Subcutaneous abdominal adipose tissue (tissue), 5 donors: ENCODE measurements at regions not wholly inside any gene's neighbourhood (a gene's known extent, or its start where the extent isn't known, plus 50 kb on each side); places are given as distances from the start of the nearest gene placed in this dataset.

Experiments
- H3K27ac ChIP-seq: one replicate; pipeline ENCODE4 v1.7.0; 2013; ENCODE audit warnings: low read depth, mild to moderate bottlenecking, inconsistent platforms, low read length, moderate library complexity
- H3K27me3 ChIP-seq, 5 donors: one replicate each; pipeline ENCODE4 v1.7.0; 2013; ENCODE audit warnings: low read length in 5 of 5, inconsistent platforms in 1 of 5; ENCODE audit not compliant: control insufficient read depth in 5 of 5, insufficient read depth in 4 of 5
- H3K36me3 ChIP-seq, 5 donors: one replicate each; pipeline ENCODE4 v1.7.0; 2013; ENCODE audit warnings: low read length in 5 of 5; ENCODE audit not compliant: control insufficient read depth in 5 of 5, insufficient read depth in 5 of 5
- H3K4me1 ChIP-seq, 5 donors: one replicate each; pipeline ENCODE4 v1.7.0; 2013; ENCODE audit warnings: low read length in 5 of 5, mild to moderate bottlenecking in 3 of 5, moderate library complexity in 1 of 5; ENCODE audit not compliant: control insufficient read depth in 5 of 5, insufficient read depth in 5 of 5
- H3K4me3 ChIP-seq, 5 donors: one replicate each; pipeline ENCODE4 v1.7.0; 2013; ENCODE audit warnings: low read length in 5 of 5, low read depth in 1 of 5
- H3K9ac ChIP-seq, 5 donors: one replicate each; pipeline ENCODE4 v1.7.0; 2013; ENCODE audit warnings: low read length in 5 of 5, mild to moderate bottlenecking in 4 of 5, moderate library complexity in 3 of 5
- H3K9me3 ChIP-seq, 5 donors: one replicate each; pipeline ENCODE4 v1.7.0; 2013; ENCODE audit warnings: low read length in 5 of 5; ENCODE audit not compliant: control insufficient read depth in 5 of 5
- donor health status: healthy.
- donor health status: healthy.
- donor health status: healthy.
- donor health status: healthy.
- donor health status: healthy.

DNA sequence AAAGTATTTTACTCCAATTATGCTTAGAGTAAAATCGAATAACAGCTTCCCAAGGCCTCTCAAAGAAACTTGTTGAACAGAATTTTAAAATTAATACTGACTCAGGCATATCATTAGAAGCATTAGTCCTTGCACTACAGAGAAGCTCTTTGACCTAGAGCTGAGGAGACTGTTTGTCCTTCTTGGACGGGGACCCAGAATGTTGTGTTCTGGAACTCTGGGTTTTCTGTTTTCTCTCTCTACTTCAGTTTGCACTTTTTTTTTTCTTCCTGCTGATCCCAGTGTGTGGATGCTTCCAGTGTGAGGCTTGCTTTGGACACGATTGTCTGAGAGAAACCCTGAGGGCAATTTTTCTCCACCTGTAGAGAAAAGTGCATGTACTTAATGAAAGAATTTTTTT is 847.6 kb downstream of the SOCS6 start:
- Histone ChIP-seq H3K4me3 (no peak overlapping the region), H3K4me1 (peaks cover 0 to 24% (median 11%) of the 10 kb centered on the region in 5 donors), H3K9me3 (peaks cover 0 to 1% (median 0%) of the 10 kb centered on the region in 5 donors), H3K27ac (no peak overlapping the region), H3K27me3 (no peaks in the 10 kb centered on the region), H3K9ac (no peak overlapping the region), H3K36me3 (no peaks in the 10 kb centered on the region)

DNA sequence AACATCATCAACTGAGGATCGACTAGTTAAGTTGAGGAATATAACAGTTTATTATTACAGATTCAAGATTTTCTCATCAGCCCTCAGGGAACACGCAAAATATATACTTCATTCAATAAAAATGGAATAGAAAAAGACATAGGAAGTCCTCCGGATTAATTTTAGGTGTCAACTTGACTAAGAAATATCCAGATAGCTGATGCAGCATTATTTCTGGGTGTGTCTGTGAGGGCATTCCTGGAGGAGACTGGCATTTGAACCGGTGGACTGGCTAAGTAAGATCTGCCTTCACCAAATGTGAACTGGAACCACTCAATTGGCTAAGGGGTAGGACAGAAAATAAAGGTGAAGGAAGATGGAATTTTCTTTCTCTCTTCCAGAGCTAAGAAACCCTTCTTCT is 845.3 kb downstream of the SOCS6 start:
- no peak overlapping the region for H3K9ac ChIP-seq
- no peak overlapping the region for H3K4me3 ChIP-seq
- H3K4me1 ChIP-seq, result peaks cover 0 to 24% (median 11%) of the 10 kb centered on the region in 5 donors
- no peaks in the 10 kb centered on the region for H3K36me3 ChIP-seq
- no peak overlapping the region for H3K27ac ChIP-seq
- H3K9me3 ChIP-seq, result peaks cover 0 to 2% (median 0%) of the 10 kb centered on the region in 5 donors
- no peaks in the 10 kb centered on the region for H3K27me3 ChIP-seq

DNA sequence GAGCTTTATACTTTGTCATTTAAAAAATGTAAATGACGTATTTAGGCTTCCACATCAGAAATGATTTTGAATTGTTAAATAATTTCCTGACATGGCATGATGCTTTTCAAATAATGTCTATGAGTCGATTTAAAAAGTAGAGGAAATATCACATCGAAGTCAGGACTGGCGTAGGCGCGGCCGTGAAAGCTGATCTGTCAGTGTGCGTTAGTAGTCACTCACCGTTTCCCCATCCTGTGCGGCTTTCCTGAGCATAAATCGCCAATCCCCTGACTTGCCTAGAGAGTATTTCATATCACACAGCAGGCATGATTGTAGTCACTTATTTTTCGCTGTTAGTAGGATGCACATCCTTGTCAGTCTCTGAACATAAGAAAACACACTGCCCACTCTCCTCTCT is 843.1 kb downstream of the SOCS6 start:
- Histone ChIP-seq H3K9me3 (peaks cover 0 to 2% (median 0%) of the 10 kb centered on the region in 5 donors), H3K4me1 (peaks cover 0 to 10% (median 2%) of the 10 kb centered on the region in 5 donors), H3K36me3 (no peaks in the 10 kb centered on the region), H3K9ac (no peak overlapping the region), H3K27ac (no peak overlapping the region), H3K4me3 (no peak overlapping the region), H3K27me3 (no peaks in the 10 kb centered on the region)

DNA sequence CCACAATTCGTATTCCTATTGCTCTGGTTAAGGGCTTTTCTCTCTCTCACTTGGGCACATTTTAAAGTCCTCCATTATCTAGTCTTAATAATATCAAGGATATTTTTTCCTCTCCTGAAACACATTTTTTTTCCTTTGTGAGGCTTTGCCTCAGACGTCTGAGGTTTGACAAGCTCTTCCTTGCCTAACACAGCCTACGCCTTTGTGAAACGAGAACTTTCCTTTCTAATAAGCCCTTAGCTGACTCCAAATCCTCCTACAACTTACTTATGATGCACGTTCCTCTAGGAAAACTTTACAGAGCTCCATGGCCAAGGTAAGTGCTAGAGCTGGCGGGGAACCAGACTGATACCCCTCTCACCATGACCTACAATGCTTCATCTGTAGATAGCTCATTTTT is 841.5 kb downstream of the SOCS6 start:
- Histone ChIP-seq H3K9ac (no peak overlapping the region), H3K4me3 (no peak overlapping the region), H3K9me3 (peaks cover 0 to 2% (median 0%) of the 10 kb centered on the region in 5 donors), H3K36me3 (no peaks in the 10 kb centered on the region), H3K27me3 (no peaks in the 10 kb centered on the region), H3K4me1 (no peaks in the 10 kb centered on the region), H3K27ac (no peak overlapping the region)

DNA sequence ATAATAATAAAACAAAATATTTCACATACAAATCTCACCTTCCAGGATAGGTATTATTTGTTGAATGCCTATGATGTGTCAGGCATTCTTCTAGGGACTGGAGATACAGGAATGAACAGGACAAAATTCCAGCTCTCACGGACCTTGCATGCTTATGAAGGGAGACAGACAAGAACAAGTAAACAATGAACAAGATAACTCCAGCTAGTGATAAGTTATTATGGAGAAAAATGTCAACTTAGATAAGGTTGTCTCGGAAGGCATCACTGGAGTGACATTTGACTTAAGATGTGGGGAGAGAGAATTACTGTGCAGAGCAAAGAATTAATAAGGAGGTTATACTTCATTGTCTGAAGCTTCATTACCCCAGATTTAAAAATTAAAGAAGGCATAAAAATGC is 836.7 kb downstream of the SOCS6 start:
- H3K9ac ChIP-seq, result no peak overlapping the region
- no peaks in the 10 kb centered on the region for H3K4me1 ChIP-seq
- H3K9me3 ChIP-seq, result peaks cover 0 to 12% (median 6%) of the 10 kb centered on the region in 5 donors
- no peak overlapping the region for H3K4me3 ChIP-seq
- no peaks in the 10 kb centered on the region for H3K27me3 ChIP-seq
- no peaks in the 10 kb centered on the region for H3K36me3 ChIP-seq
- H3K27ac ChIP-seq, result no peak overlapping the region

DNA sequence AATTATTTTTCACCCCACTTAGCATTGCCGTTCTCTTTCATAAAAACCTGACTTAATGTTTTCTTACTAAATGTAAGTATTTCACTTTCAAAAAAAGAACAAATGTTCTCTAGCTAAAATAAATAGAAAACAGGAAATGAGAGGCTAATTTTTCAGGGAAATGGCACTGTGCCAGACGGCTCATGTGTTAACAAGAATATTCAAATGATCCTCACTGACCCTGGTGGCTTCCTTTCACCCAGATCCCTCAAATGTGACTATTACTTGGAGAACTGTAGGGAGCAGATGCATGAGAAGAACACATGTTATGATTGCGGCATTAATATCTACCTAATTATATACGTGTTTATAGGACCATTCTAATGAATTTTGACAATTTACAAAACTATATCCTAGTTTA is 827.7 kb downstream of the SOCS6 start:
- H3K4me3 ChIP-seq, result no peak overlapping the region
- H3K4me1 ChIP-seq, result peaks cover 0 to 11% (median 0%) of the 10 kb centered on the region in 5 donors
- peaks cover 0 to 19% (median 12%) of the 10 kb centered on the region in 5 donors for H3K9me3 ChIP-seq
- H3K27me3 ChIP-seq, result no peaks in the 10 kb centered on the region
- H3K9ac ChIP-seq, result no peak overlapping the region
- H3K27ac ChIP-seq, result no peak overlapping the region
- H3K36me3 ChIP-seq, result no peaks in the 10 kb centered on the region

DNA sequence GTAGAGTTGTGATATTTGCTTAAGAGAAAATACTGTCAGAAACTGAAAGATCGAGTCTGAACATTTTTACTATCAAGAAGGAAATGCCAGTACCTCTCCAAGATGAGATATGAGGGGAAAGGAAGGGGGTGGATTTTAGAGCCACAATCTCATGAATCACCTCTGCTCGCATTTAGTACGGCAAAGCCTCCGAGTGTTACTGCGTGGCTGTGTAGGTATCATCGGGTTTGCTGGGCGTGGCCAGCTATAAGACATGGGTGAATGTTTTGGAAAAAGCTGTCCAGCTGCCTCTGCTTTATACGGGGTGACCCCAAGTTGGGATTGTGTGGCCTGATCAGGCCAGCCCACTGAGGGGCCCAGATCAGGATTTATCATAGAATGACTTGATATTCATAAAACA is 826.4 kb downstream of the SOCS6 start:
- no peaks in the 10 kb centered on the region for H3K27me3 ChIP-seq
- H3K9me3 ChIP-seq, result peaks cover 0 to 12% (median 5%) of the 10 kb centered on the region in 5 donors
- peak overlapping the region in 2 of 5 donors; percentile 15 to 17 for H3K4me3 ChIP-seq
- peaks cover 0 to 11% (median 0%) of the 10 kb centered on the region in 5 donors for H3K4me1 ChIP-seq
- H3K9ac ChIP-seq, result no peak overlapping the region
- no peak overlapping the region for H3K27ac ChIP-seq
- no peaks in the 10 kb centered on the region for H3K36me3 ChIP-seq

DNA sequence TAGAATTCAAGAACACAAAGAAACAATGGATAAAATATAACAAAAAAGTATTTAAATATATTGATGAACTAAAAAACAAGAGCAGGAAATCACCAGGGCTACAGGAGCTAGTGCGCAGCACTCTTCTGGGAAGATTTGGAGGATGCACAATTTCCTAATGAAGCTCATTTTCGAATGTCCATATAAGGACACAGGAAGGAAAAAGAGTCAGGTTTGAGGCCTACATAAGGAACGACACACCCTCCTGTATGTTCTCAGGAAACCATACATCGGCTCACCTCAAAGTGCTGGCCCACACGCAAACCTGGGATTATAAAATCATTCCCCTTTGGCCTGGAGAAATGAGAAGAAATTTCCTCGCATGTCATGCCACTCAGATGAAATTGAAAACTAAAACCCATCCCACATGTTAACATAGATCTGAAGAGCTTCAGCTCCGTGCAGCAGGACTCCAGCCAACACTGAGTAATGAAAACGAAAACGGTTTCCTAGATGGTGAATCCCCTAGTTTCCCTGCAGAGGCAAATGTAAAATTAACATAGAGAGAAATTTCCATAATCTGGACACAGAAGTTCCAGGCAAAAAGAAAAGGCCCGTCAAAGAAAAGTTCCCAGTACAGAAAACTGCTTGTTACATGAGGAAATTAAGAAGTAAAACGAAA is 825.8 kb downstream of the SOCS6 start:
- Histone ChIP-seq H3K27me3 (no peaks in the 10 kb centered on the region), H3K9ac (no peak overlapping the region), H3K4me1 (peaks cover 0 to 11% (median 0%) of the 10 kb centered on the region in 5 donors), H3K36me3 (no peaks in the 10 kb centered on the region), H3K4me3 (peak overlapping the region in 1 of 5 donors; percentile 17), H3K27ac (no peak overlapping the region), H3K9me3 (peaks cover 0 to 6% (median 3%) of the 10 kb centered on the region in 5 donors)

DNA sequence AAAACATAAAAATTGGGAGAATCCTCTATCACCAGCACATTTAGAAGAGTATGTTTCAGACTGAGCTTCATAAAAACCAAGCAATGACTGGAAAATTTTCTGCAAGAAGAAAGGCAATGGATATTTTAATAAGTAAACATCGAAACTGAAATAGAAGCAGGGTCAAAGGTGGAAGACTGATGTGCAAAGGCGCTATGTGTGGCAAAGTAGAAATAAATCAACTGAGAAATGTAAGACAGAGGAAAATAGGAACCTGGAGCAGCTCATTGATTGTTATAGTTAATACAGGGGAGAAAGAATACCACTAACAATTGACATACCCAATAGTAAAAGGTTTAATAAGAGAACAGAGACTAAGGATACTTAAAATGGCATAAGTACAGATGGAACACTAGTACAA is 818.4 kb downstream of the SOCS6 start:
- Histone ChIP-seq H3K4me1 (peaks cover 0 to 28% (median 13%) of the 10 kb centered on the region in 5 donors), H3K36me3 (no peaks in the 10 kb centered on the region), H3K27ac (no peak overlapping the region), H3K4me3 (no peak overlapping the region), H3K9me3 (no peaks in the 10 kb centered on the region), H3K9ac (no peak overlapping the region), H3K27me3 (no peaks in the 10 kb centered on the region)

DNA sequence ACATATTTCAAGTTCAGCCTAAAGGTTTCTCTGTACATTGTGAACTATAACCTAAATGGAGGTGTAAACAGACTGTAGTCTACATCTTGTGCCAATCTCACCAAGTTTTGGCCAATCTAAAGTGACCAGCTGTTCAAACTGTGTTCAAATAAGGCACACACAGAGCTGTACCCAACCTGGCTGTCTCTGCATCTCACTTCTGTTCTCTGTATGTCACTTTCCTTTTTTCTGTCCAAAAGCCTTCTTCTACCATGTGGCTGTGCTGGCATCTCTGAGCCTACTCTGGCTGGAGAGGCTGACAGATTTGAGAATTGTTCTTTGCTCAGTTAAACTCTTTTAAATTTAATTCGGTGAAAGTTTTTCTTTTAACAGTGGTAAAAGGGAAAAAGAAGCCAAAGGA is 817.9 kb downstream of the SOCS6 start:
- H3K4me1 ChIP-seq, result peaks cover 0 to 28% (median 13%) of the 10 kb centered on the region in 5 donors
- no peaks in the 10 kb centered on the region for H3K9me3 ChIP-seq
- H3K36me3 ChIP-seq, result no peaks in the 10 kb centered on the region
- H3K27me3 ChIP-seq, result no peaks in the 10 kb centered on the region
- H3K9ac ChIP-seq, result no peak overlapping the region
- no peak overlapping the region for H3K4me3 ChIP-seq
- H3K27ac ChIP-seq, result no peak overlapping the region
